HG02571 (cell line): ENCODE measurements at regions not wholly inside any gene's neighbourhood (a gene's known extent, or its start where the extent isn't known, plus 50 kb on each side); places are given as distances from the start of the nearest gene placed in this dataset.
"Not testable (repeated sequence)": the region's sequence is repeated elsewhere in the genome, so short reads cannot be mapped to it uniquely, and the experiment has no call there.

ENCODE experiments used
- ATAC-seq: cut with Tn5 transposase; IDR thresholded peaks from one replicate; pipeline ENCODE4 v1.9.1; 2021; ENCODE audit warnings: mild to moderate bottlenecking, moderate library complexity; ENCODE audit not compliant: unreplicated experiment

DNA sequence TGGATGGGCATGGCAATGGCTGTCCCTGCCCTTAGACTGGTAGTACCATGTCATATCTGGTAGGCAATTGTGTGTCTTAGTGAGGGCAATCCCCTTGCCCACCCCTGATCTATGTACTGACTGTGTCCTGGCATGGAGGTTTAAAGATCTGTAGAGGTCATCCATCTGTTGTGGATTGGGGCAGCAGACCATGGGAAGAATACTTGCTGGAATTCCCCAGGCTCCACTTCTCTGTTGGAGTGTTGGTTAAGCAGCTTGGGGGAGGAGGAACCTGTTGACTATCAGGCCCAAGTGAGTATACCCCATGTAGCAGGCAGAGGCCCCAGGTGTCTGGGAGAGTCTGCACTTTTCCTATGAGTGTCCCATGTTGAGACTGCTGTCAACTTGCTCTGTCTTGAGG is 246.7 kb upstream of the DIPK2B start:
- no peak for ATAC-seq

DNA sequence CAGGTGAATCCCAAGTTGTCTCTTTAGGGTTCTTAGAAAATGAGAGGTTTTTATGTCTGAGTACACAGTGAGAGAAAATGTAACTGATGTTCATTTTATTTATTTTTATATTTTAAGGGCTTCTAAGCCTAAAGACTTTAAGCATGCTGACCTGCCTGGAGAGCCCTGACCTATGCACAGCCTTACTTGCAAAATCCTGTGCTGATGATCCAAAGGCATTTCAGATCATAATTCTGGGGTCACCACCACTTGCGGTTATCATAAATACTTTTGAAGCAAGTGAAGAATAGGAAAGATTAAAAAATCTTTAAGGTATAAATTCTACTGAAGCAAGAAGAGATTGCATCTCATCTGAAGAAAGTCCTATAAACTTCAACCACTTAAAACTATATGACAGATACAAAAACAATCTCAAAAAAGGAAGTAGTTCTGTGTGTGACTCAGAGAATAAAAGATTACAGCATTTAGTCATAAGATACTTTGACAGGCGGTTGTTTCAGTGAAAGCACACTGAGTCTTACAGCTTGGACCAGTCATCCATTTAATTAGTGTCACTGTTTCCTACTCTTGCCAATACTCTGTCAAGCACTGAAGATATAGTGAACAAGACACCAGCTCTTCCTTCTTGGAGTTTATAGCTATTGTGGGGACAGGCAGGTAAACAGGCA is 245.2 kb upstream of the DIPK2B start:
- ATAC-seq = no peak

DNA sequence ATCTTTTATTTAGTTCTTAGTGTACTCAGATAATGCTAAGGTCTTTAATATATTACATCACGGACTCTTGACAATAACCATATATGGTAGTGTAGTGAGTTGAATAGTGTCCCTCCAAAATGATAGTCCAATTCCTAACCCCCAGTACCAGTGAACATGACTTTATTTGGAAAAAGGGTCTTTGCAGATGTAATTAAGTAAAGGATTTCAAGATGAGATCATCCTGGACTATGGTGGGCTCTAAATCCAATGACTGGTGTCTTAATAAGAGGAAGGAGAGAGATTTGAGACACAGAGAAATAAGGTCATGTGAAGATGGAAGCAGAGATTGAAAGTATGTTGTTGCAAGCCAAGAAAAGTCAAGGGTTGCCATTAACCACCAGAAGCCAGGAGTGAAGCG is 236.5 kb upstream of the DIPK2B start:
- ATAC-seq = no peak

DNA sequence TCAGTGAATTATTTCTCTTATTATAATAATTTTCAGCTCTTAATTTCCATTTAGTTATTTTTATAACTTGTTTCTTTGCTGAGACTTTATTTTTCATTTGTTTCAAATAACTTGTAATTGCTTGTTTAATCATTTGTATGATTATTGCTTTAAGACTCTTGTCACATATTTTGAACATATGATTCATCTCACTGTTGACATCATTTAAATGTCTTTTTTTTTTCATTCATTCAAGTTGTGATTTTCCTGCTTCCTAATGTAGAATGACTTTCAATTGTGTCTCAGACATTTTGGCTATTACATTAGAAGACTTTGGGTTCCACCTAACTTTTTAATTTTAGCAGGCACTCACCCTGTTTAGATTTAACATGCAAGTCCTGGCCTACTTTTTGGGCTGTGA is 234.8 kb upstream of the DIPK2B start:
- no peak for ATAC-seq

DNA sequence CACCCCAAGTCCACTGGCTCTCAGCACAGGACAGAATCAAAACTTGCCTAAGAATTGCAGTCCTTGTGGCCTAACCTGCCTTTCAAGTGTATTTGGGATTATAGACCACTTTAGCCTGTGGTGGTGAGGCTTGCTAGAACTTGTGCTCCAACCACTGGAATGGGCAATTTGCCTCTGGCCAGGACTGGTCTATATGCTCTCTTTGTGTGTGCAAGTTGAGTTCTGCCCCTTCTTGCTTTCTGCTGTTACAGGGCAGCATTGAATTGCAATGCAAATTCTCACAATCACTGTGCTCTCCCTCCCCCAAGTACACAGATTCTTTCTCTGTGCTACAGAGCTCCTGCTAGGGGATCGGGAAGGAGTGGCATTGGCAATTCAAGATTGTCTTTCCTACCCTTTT is 233.6 kb upstream of the DIPK2B start:
- no peak for ATAC-seq

DNA sequence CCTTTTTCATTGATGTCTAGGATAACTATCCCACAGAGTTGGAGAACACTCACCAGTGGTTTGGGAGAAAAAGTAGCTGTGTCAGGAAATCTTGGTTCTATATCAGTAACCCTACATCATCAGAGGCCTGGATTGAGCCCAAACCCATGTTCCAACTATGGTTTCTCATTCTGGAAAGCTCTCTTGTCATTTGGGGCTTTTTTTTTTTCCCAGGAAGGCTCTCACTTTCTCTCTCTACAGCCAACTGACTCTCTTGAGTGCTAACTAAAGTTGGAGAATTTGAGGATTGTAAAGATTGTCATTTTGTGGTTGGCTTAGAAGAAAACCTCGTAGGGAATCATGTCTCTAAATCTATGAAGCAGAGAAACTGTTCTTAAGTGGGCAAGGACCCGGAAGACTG is 228.2 kb upstream of the DIPK2B start:
- ATAC-seq = no peak

DNA sequence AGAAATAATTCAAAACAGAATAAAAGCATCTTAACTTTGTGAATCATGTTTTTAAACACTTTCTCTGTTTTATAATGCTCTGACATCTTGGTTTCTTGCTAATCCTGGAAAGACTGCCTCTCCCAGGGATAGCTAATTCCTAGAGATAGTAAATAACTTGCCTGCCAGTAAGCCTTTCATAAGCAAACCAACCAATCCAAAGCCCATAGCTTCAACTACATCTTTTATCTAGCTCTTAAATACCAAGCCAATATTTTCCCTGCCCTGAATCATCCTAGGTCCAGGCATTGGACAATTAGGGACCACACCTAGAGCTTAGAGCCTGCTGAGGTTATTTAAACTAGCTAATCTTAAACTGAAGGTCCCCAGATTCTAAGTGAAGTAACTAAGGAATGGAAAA is 223.7 kb upstream of the DIPK2B start:
- ATAC-seq = no peak

DNA sequence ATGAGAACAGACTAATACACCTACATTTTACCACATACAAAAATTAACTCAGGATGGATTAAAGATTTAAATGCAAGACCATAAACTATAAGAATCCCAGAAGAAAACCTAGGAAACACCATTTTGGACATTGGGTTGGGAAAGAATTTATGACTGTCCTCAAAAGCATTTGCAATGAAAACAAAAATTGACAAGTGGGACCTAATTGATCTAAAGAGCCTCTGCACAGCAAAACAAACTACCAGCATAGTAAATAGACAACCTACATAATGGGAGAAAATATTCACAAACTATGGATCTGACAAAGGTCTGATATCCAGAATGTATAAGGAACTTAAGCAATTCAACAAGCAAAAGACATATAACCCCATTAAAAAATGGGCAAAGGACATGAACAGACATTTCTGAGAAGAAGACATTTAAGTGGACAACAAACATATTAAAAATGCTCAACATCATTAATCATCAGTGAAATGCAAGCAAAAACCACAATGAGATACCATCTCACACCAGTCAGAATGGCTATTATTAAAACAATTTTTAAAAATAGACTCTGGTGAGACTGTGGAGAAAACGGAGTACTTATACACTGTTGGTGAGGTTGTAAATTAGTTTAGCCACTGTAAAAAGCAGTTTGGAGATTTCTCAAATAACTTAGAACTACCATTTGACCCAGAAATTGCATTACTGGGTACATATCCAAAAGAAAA is 221.7 kb upstream of the DIPK2B start:
- no peak for ATAC-seq

DNA sequence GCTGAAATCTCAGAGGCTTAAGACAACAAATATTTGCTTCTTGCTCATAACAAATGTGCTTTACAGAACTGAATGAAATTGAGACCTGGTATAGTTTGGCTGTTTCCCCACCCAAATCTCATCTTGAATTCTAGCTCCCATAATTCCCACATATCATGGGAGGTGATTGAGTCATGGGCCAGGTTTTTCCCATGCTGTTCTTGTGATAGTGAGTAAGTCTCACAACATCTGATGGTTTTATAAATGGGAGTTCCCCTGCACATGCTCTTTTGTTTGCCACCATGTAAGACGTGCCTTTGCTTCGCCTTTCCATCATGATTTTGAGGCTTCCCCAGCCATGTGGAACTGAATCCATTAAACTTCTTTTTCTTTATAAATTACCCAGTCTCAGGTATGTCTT is 221.1 kb upstream of the DIPK2B start:
- no peak for ATAC-seq

DNA sequence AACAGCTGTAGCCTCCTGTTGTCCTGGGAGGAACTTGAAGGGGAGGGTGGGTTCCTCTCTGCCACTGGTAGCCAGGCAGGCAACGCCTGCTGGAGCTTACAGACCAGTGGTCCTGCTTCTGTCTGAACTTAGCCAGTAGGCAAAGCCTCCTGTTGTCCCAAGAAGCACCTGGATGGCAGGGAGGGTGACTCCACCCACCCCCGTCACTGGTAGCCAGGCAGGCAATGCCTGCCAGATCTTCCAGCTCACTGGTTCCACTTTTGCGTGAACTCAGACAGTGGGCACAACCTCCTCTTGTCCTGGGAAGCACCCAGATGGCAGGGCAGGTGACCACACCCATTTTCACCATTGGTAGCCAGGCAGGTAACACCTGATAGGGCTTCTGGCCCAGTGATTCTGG is 203.5 kb upstream of the DIPK2B start:
- no peak for ATAC-seq

DNA sequence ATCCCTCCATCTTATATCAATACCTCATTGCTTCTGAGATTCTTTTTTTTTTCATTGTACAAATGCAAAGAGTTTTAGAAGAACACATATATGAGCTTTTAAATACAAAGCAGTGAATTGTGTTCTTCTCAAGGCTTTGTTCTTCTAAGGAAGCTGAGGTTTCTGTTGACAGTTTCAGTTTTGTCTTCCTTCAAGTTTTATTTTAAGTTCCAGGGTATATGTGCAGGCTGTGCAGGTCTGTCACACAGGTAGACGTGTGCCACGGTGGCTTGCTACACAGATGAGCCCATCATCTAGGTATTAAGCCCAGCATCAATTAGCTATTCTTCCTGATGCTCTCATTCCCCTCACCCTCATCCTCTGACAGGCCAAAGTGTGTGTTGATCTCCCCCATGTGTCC is 201.2 kb upstream of the DIPK2B start:
- no peak for ATAC-seq

DNA sequence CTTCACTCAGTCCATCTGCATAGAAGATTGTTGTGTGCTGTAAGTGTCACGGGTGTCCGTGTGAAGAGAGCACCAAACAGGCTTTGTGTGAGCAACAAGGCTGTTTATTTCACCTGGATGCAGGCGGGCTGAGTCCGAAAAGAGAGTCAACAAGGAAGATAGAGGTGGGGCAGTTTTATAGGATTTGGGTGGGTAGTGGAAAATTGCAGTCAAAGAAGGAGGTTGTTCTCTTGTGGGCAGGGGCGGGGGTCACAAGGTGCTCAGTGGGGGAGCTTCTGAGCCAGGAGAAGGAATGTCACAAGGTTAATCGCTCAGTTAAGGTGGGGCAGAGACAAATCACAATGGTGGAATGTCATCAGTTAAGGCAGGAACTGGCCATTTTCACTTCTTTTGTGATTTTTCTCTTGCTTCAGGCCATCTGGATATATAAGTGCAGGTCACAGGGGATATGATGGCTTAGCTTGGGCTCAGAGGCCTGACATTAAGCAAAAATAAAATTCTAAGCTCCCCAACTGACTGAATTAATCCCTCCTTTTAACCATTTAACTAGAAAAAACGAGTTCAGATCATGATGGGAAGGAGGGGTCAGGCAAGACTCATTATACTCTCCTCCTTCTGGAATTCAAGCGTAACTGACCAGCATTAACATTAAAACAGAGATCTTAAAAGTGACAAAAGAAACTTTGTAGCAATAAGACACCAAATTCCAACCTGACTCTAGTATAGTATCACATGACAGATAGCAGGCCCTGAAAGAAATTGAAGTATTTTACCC is 200.5 kb upstream of the DIPK2B start:
- not testable (repeated sequence) for ATAC-seq

DNA sequence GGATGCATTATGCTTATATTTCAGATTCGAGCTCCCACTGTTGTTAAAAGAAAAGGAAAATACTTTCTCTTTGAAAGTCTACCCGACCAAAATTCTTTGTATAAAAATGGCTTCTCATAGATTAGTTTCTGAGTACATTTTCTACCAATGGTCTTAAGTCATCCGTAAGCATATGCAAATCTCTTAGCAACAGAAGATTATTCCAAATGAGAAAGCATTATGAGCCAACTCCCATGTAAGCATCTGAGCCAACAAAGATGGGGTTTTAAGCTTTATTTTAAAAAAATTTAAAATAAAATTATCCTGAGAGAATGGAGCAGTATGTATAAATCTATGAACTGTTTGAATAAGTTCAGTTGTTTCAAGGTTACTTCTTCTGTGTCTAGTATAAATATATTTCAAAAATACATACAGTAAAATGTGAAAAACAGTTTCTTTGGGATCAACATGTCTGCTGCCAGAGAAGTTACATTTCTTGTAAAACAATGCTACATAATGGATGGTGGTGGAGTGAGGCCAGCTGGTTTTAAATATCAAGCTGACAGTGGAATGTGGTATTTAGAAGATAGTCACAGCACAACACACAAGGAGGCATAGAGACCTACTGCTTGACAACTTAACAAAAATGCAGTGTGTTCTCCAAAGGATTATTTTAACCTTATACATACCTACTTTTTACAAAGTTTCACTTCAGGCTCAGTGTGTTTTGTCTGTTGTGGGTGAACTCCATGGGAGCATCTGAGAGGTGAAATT is 199.5 kb upstream of the DIPK2B start:
- no peak for ATAC-seq

DNA sequence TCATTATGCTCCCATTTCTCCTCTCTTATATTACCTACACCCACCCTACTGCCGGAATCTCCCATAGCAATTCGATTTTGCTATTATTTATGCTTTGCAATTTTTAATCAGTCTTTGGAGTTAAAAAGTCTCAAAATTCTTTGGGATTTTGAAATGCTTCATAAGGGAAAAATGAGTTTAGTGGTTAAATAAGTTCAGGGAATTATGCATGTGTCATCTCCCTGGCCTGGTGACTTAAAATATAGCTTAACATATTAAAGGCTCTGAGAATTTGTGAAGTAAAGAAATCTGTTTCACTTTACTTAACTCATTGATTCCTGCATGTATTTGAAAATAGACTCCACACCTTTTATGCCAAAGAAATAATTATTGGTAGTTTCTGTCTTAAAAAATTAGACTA is 185.1 kb upstream of the DIPK2B start:
- no peak for ATAC-seq

DNA sequence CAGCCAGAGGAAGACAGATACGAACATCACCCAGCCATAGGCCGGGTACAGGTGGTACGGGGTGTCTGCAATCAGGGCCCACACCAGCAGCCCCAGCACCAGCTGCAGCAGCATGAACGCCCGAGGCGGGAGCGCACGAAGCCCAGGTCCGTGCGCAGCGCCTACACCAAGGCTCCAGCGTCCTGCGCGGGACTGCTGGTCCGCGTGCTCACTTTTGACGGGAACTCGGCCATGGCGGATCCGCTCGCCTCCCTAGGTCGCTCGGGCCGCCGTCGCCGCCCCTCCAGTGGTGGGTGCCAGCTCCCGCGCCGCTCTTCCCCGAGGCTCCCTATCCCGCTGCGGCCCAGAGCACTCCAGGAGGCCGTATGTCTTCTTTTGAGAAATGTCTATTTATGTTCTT is 181.2 kb upstream of the DIPK2B start:
- ATAC-seq = no peak

DNA sequence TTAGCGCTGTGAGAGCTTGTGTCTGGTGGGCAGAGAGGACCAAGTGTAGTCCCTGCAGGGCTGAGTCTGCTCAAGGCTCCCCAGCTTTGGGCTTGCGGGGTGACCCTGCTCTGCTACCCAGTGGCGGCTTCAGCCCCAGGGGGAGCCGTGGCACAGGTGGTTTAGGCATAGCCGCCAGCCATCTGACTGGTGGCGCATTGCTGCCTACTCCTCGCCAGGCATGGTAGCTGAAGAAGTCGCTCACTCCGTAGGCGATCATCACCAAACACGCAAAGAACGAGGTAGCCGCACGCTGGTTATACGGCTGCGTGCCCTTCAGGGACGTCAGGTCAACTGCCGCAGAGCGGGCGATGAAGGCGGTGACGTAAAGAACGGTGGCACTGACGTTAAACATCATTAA is 180.7 kb upstream of the DIPK2B start:
- no peak for ATAC-seq

DNA sequence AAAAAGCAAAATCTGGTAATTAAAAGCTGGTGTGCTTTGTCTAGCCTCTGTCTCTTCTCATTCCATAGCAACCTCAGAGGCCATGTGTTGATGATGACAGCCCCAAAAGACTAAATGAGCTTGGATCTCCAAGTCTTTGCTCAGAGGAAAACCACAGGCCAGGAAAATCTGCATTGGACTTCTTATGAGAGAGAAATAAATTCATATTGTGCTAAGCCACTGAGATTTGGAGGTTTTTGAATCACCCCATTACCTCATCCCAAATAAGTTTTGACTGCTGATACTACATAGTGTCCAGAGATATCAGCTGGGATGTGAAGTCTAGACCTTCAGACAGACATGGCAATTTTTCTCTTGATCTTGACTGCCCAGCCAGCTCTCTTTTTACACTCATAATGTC is 178.6 kb upstream of the DIPK2B start:
- ATAC-seq = no peak

DNA sequence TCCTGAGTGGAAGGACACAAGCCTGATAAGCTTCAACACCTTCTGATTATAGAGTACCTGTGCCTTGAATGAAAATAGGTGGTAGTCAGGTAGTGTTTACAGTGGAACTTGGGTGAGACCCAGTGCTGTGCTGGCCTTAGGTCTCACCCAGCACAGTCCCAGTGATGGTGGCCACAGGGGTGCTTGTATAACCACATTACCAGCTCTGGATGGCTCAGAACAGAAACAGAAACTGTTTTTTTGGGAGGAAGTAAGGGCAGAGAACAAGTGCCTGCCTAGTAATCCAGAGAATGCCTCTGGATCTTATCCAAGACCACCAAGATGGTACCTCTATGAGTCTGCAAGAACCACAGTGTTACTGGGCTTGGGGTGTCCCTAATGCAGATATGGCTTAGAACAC is 171.5 kb upstream of the DIPK2B start:
- ATAC-seq = no peak

DNA sequence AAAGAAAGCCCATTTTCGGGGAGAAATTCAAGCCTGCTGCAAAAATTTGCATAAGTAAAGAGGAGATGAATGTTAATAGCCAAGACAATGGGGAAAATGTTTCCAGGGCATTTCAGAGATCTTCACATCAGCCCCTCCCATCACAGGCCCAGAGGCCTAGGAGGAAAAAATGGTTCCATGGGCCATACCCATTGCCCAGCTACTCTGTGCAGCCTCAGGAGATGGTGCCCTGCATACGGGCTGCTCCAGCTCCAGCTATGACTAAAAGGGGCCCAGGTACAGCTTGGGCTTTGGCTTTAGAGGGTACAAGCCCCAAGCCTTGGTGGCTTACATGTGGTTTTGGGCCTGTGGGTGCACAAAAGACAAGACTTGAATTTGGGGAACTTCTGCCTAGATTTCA is 168.0 kb upstream of the DIPK2B start:
- no peak for ATAC-seq

DNA sequence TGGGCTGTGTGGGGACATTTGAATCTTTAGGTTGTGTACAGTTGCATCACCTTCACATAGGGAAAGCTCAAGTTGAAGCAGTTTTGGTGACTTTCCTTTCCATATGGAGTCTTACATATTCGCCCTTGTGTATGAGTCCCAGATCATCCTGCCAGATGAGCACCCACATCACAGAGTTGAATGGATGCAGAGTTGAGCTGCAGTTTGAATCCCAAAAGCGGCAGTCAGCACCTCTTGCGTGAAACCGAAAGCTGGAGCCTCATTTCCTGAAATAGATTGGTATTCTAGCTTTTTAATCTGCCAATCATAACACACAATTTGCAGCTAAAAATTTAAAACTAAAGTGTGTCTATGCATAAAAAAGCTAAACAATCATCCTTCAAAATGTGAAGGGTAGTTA is 162.9 kb upstream of the DIPK2B start:
- ATAC-seq = no peak

DNA sequence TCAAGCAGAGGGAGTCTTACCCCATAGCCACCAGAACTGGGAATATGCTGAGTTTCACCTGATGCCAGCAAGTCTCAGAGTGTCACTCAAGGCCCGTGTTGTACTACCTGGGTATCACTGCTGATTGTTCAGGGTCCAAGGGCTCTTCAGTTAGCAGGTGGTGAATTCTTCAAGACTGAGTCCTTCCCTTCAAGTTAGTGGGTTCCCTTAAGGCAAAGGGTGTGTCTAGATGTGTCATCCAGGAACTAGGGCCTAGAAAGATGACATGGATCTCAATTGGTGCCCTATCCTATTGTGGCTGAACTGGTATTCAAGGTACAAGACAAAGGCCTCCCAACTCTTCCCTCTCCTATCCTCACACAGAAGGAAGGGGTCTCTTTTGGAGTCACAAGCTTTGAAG is 159.9 kb upstream of the DIPK2B start:
- no peak for ATAC-seq
